ENCODE measurements at regions not wholly inside any gene's neighbourhood (a gene's known extent, or its start where the extent isn't known, plus 50 kb on each side); places are given as distances from the start of the nearest gene placed in this dataset.

DNA sequence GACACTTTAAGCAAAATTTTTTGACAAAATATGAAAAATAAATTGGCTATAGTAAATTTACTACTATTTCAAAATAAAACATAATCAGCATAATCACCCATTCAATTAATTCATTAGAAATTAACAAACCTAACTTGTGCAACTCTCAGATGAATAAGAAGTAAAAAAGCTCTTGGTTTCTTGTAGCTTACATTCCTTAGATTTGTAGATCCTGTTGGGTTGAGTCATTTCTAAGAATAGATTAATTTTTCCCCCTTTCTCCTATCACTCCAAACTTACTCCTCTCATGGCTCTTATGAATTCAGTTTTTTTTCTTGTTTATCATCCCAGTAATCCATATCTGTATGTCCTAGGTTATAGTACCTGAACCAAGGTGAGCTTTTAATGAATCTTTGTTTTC lies 230.9 kb upstream of the LRIG3 start:
- TF ChIP-seq, protein P1, sequence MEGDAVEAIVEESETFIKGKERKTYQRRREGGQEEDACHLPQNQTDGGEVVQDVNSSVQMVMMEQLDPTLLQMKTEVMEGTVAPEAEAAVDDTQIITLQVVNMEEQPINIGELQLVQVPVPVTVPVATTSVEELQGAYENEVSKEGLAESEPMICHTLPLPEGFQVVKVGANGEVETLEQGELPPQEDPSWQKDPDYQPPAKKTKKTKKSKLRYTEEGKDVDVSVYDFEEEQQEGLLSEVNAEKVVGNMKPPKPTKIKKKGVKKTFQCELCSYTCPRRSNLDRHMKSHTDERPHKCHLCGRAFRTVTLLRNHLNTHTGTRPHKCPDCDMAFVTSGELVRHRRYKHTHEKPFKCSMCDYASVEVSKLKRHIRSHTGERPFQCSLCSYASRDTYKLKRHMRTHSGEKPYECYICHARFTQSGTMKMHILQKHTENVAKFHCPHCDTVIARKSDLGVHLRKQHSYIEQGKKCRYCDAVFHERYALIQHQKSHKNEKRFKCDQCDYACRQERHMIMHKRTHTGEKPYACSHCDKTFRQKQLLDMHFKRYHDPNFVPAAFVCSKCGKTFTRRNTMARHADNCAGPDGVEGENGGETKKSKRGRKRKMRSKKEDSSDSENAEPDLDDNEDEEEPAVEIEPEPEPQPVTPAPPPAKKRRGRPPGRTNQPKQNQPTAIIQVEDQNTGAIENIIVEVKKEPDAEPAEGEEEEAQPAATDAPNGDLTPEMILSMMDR (conservative IDR thresholded peaks at IDR 0.05 in 1 of 2, IDR thresholded peaks at IDR 0.05 in 1 of 2; ENCODE audit: extremely low read depth in 1 of 2, insufficient read depth in 1 of 2, low read depth in 1 of 2, low read length in 2 of 2) = no peak
- no peak for TF ChIP-seq EZH2 (IDR thresholded peaks at IDR 0.05; ENCODE audit: borderline replicate concordance, low read length)

All from mammary epithelial cell (primary cell).